ENCODE measurements at regions not wholly inside any gene's neighbourhood (a gene's known extent, or its start where the extent isn't known, plus 50 kb on each side); places are given as distances from the start of the nearest gene placed in this dataset.

DNA sequence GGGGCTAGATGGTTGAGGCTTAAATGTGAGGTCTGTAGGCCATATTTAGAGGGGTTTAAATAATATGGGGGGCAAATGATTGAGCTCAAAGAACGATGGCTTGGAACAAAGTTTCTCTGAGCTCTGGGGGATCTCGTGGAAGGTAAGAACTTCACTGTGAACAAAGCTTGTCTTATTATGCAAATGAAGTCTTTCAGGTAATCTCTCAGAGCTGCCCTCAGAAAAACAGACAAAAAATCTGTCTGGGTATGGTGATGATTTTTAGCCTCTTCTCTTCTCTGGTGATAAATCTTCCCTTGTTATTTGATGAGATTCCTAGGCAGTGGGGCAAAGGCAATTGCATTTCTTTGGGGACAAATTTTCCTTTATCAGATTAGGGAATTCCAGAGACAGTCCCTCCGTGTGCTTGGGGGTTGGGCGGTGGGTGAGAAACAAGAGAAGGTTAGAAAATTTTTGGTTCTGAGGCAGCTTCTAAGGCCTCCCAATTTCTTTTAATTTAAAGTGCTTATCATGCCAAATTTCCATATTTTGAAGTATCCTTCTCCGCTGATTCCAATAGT, 760.4 kb downstream of the TSN start:
- CTCF ChIA-PET = no interaction called here
- TF ChIP-seq HOXC10 (CRISPR knock-in tag; IDR thresholded peaks at IDR 0.05) = no peak
- no peak for TF ChIP-seq ZNF658 (tag by site-specific recombination; IDR thresholded peaks at IDR 0.05)
- Histone ChIP-seq H3K4me3 (ENCODE audit: low read depth, low read length) (no peak overlapping the region), H3K36me3 (ENCODE audit: control insufficient read depth in 2 of 2, insufficient read depth in 1 of 2, low read length in 2 of 2) (no peaks in the 10 kb centered on the region), H3K4me1 (ENCODE audit: control insufficient read depth, insufficient read depth, low read length) (no peaks in the 10 kb centered on the region), H3K9me3 (ENCODE audit: control insufficient read depth, insufficient read depth, low read depth, low read length) (no peaks in the 10 kb centered on the region), H3K27ac (ENCODE audit: extremely low read depth, low read depth, low read length) (no peak overlapping the region)
- POLR2A ChIA-PET = no interaction called here

DNA sequence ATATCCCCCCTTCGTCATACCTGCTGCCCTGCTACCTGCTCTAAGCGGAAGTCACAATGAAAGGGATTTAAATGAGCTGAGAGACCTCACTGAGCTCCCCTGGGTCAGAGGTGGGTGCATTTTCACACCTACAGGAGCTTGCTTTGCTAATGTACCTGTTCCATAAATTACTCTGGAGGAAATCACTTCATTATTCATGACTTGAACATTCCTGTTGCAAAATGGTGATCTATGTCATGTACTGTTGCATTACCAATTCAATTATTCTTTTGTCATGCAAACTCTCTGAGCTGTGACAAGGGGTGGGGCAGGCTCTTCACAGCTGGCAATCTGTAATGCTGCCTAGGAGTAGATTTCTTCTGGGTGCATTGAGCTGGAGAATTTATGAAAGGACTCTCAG, 761.3 kb downstream of the TSN start:
- no peak for TF ChIP-seq ZNF140 (tag by site-specific recombination; IDR thresholded peaks at IDR 0.05)
- TF ChIP-seq, protein P1, sequence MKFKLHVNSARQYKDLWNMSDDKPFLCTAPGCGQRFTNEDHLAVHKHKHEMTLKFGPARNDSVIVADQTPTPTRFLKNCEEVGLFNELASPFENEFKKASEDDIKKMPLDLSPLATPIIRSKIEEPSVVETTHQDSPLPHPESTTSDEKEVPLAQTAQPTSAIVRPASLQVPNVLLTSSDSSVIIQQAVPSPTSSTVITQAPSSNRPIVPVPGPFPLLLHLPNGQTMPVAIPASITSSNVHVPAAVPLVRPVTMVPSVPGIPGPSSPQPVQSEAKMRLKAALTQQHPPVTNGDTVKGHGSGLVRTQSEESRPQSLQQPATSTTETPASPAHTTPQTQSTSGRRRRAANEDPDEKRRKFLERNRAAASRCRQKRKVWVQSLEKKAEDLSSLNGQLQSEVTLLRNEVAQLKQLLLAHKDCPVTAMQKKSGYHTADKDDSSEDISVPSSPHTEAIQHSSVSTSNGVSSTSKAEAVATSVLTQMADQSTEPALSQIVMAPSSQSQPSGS (tag by site-specific recombination; IDR thresholded peaks at IDR 0.05; ENCODE audit: low read depth) = no peak
- TF ChIP-seq KLF7 (tag by site-specific recombination; IDR thresholded peaks at IDR 0.05; ENCODE audit: borderline replicate concordance) = no peak
- no peak for TF ChIP-seq ZNF426 (tag by site-specific recombination; IDR thresholded peaks at IDR 0.05)
- no peak for TF ChIP-seq OSR2 (tag by site-specific recombination; IDR thresholded peaks at IDR 0.05)
- no peak for TF ChIP-seq TCF7L2 (IDR thresholded peaks at IDR 0.05; ENCODE audit: borderline replicate concordance, low read depth, low read length)
- TF ChIP-seq ZNF37A (tag by site-specific recombination; IDR thresholded peaks at IDR 0.05) = no peak
- no peak for TF ChIP-seq ZNF16 (tag by site-specific recombination; IDR thresholded peaks at IDR 0.05; ENCODE audit: low read depth)
- no peak for TF ChIP-seq ZNF391 (tag by site-specific recombination; IDR thresholded peaks at IDR 0.05; ENCODE audit: borderline replicate concordance, low read depth)
- ChIA-PET CTCF (interaction anchor here (0.6 kb wide), 1 partner anchor 15 kb away, joined by 4 read pairs; no protein-coding TSS in a partner anchor), POLR2A (no interaction called here)
- Histone ChIP-seq H3K9me3 (ENCODE audit: control insufficient read depth, insufficient read depth, low read depth, low read length) (no peaks in the 10 kb centered on the region), H3K27ac (ENCODE audit: extremely low read depth, low read depth, low read length) (no peak overlapping the region), H3K4me3 (ENCODE audit: low read depth, low read length) (no peak overlapping the region), H3K4me1 (ENCODE audit: control insufficient read depth, insufficient read depth, low read length) (no peaks in the 10 kb centered on the region), H3K36me3 (ENCODE audit: control insufficient read depth in 2 of 2, insufficient read depth in 1 of 2, low read length in 2 of 2) (no peaks in the 10 kb centered on the region)

DNA sequence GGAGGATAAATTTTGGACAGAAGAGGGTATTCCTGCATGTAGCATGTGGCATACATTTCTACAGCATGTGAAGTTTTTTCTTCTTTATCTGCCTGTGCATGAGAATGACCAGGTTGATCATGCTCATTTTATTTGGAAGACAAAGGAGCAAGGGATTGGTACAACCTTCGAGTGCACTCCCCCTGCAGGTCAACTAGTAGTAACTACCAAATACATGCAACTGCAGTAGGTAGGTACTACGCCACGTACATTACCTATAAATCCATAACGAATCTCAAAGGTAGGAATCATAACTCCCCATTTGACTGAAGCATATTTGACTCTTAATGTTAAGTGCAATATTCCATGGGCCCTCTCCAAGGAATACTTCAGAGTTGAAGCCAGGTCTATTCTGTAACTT, 763.9 kb downstream of the TSN start:
- H3K9me3 ChIP-seq (ENCODE audit: control insufficient read depth, insufficient read depth, low read depth, low read length) = no peaks in the 10 kb centered on the region
- no peaks in the 10 kb centered on the region for H3K4me1 ChIP-seq (ENCODE audit: control insufficient read depth, insufficient read depth, low read length)
- POLR2A ChIA-PET = no interaction called here
- H3K36me3 ChIP-seq (ENCODE audit: control insufficient read depth in 2 of 2, insufficient read depth in 1 of 2, low read length in 2 of 2) = no peaks in the 10 kb centered on the region
- no peak overlapping the region for H3K4me3 ChIP-seq (ENCODE audit: low read depth, low read length)
- CTCF ChIA-PET = no interaction called here
- no peak overlapping the region for H3K27ac ChIP-seq (ENCODE audit: extremely low read depth, low read depth, low read length)
- TF ChIP-seq, protein P2, sequence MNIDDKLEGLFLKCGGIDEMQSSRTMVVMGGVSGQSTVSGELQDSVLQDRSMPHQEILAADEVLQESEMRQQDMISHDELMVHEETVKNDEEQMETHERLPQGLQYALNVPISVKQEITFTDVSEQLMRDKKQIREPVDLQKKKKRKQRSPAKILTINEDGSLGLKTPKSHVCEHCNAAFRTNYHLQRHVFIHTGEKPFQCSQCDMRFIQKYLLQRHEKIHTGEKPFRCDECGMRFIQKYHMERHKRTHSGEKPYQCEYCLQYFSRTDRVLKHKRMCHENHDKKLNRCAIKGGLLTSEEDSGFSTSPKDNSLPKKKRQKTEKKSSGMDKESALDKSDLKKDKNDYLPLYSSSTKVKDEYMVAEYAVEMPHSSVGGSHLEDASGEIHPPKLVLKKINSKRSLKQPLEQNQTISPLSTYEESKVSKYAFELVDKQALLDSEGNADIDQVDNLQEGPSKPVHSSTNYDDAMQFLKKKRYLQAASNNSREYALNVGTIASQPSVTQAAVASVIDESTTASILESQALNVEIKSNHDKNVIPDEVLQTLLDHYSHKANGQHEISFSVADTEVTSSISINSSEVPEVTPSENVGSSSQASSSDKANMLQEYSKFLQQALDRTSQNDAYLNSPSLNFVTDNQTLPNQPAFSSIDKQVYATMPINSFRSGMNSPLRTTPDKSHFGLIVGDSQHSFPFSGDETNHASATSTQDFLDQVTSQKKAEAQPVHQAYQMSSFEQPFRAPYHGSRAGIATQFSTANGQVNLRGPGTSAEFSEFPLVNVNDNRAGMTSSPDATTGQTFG (tag by site-specific recombination; IDR thresholded peaks at IDR 0.05; ENCODE audit: borderline replicate concordance) = no peak
- TF ChIP-seq, protein P3, sequence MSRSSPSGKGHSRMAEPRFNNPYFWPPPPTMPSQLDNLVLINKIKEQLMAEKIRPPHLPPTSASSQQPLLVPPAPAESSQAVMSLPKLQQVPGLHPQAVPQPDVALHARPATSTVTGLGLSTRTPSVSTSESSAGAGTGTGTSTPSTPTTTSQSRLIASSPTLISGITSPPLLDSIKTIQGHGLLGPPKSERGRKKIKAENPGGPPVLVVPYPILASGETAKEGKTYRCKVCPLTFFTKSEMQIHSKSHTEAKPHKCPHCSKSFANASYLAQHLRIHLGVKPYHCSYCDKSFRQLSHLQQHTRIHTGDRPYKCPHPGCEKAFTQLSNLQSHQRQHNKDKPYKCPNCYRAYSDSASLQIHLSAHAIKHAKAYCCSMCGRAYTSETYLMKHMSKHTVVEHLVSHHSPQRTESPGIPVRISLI (tag by site-specific recombination; IDR thresholded peaks at IDR 0.05) = no peak
- TF ChIP-seq ZBTB8A (tag by site-specific recombination; IDR thresholded peaks at IDR 0.05) = no peak
- TF ChIP-seq SETDB1 (IDR thresholded peaks at IDR 0.05; ENCODE audit: insufficient read length, low read length) = no peak
- TF ChIP-seq ZNF19 (tag by site-specific recombination; IDR thresholded peaks at IDR 0.05; ENCODE audit: low read depth) = no peak
- TF ChIP-seq, protein P4, sequence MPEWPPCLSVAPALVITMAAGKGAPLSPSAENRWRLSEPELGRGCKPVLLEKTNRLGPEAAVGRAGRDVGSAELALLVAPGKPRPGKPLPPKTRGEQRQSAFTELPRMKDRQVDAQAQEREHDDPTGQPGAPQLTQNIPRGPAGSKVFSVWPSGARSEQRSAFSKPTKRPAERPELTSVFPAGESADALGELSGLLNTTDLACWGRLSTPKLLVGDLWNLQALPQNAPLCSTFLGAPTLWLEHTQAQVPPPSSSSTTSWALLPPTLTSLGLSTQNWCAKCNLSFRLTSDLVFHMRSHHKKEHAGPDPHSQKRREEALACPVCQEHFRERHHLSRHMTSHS (tag by site-specific recombination; IDR thresholded peaks at IDR 0.05) = no peak
- TF ChIP-seq MYNN (tag by site-specific recombination; IDR thresholded peaks at IDR 0.05; ENCODE audit: borderline replicate concordance) = no peak
- TF ChIP-seq, protein P5, sequence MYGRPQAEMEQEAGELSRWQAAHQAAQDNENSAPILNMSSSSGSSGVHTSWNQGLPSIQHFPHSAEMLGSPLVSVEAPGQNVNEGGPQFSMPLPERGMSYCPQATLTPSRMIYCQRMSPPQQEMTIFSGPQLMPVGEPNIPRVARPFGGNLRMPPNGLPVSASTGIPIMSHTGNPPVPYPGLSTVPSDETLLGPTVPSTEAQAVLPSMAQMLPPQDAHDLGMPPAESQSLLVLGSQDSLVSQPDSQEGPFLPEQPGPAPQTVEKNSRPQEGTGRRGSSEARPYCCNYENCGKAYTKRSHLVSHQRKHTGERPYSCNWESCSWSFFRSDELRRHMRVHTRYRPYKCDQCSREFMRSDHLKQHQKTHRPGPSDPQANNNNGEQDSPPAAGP (tag by site-specific recombination; IDR thresholded peaks at IDR 0.05) = no peak
- no peak for TF ChIP-seq ZNF202 (tag by site-specific recombination; IDR thresholded peaks at IDR 0.05; ENCODE audit: borderline replicate concordance)
- TF ChIP-seq ZEB2 (tag by site-specific recombination; IDR thresholded peaks at IDR 0.05) = no peak
- TF ChIP-seq ZNF37A (tag by site-specific recombination; IDR thresholded peaks at IDR 0.05) = no peak
- no peak for TF ChIP-seq ZNF112 (tag by site-specific recombination; IDR thresholded peaks at IDR 0.05)
- TF ChIP-seq ZNF302 (tag by site-specific recombination; IDR thresholded peaks at IDR 0.05; ENCODE audit: low read depth) = no peak
- no peak for TF ChIP-seq ZNF239 (tag by site-specific recombination; IDR thresholded peaks at IDR 0.05)
- TF ChIP-seq SP7 (tag by site-specific recombination; IDR thresholded peaks at IDR 0.05) = no peak
- TF ChIP-seq SP3 (tag by site-specific recombination; IDR thresholded peaks at IDR 0.05) = no peak
- no peak for TF ChIP-seq ZNF843 (tag by site-specific recombination; IDR thresholded peaks at IDR 0.05)
